ENCODE measurements at regions not wholly inside any gene's neighbourhood (a gene's known extent, or its start where the extent isn't known, plus 50 kb on each side); places are given as distances from the start of the nearest gene placed in this dataset.
"Not testable (repeated sequence)": the region's sequence is repeated elsewhere in the genome, so short reads cannot be mapped to it uniquely, and the experiment has no call there.

GRCh38 chr7:89837515-89837914 lies 316.8 kb upstream of the STEAP1 start:
- DNase-seq (ENCODE audit: extremely low spot score): no peak
- H3K27me3 ChIP-seq: no peaks in the 10 kb centered on the region
- intact Hi-C loops (cut with DNase I): no loop called here

GRCh38 chr7:89839329-89839728 lies 314.9 kb upstream of the STEAP1 start:
- Histone ChIP-seq H3K27ac (replicated peaks in 1 of 4) (no peak overlapping the region), H3K9me3 (no peaks in the 10 kb centered on the region), H3K27me3 (no peaks in the 10 kb centered on the region), H3K4me1 (no peaks in the 10 kb centered on the region), H3K4me3 (no peak overlapping the region), H3K36me3 (no peaks in the 10 kb centered on the region)
- no peak for DNase-seq (ENCODE audit: extremely low spot score)
- intact Hi-C loops (cut with DNase I): no loop called here
- TF ChIP-seq POLR2AphosphoS5 (IDR thresholded peaks at IDR 0.05): no peak
- TF ChIP-seq POLR2A (IDR thresholded peaks at IDR 0.05; ENCODE audit: low read depth): no peak
- TF ChIP-seq CTCF (IDR thresholded peaks at IDR 0.05): no peak
- no peak for TF ChIP-seq EP300 (IDR thresholded peaks at IDR 0.05)
- 60% methylated on average over 3 of the region's 3 CpGs for WGBS

More at GRCh38 chr7:89837515-89837914, 316.8 kb upstream of the STEAP1 start:
- no peak for TF ChIP-seq CTCF (IDR thresholded peaks at IDR 0.05)
- TF ChIP-seq POLR2AphosphoS5 (IDR thresholded peaks at IDR 0.05): no peak
- no peak for TF ChIP-seq POLR2A (IDR thresholded peaks at IDR 0.05; ENCODE audit: low read depth)
- no peak for TF ChIP-seq EP300 (IDR thresholded peaks at IDR 0.05)
- whole genome bisulfite sequencing: 18% methylated on average over 1 of the region's 1 CpG
- no peak overlapping the region for H3K4me3 ChIP-seq
- no peak overlapping the region for H3K27ac ChIP-seq (replicated peaks in 1 of 4)
- no peaks in the 10 kb centered on the region for H3K9me3 ChIP-seq
- H3K36me3 ChIP-seq: no peaks in the 10 kb centered on the region
- no peaks in the 10 kb centered on the region for H3K4me1 ChIP-seq

- 90% methylated on average over 2 of the region's 2 CpGs for WGBS
- DNase-seq (ENCODE audit: extremely low spot score): no peak
- intact Hi-C loops (cut with DNase I): no loop called here
- Histone ChIP-seq H3K27ac (replicated peaks in 1 of 4) (no peak overlapping the region), H3K36me3 (no peaks in the 10 kb centered on the region), H3K4me3 (no peak overlapping the region), H3K9me3 (no peaks in the 10 kb centered on the region), H3K4me1 (no peaks in the 10 kb centered on the region), H3K27me3 (no peaks in the 10 kb centered on the region)
- TF ChIP-seq POLR2AphosphoS5 (IDR thresholded peaks at IDR 0.05) (no peak), POLR2A (IDR thresholded peaks at IDR 0.05; ENCODE audit: low read depth) (no peak), CTCF (IDR thresholded peaks at IDR 0.05) (no peak), EP300 (IDR thresholded peaks at IDR 0.05) (no peak)
Observed at GRCh38 chr7:89845952-89846351, 308.3 kb upstream of the STEAP1 start.

GRCh38 chr7:89849052-89849451 lies 305.2 kb upstream of the STEAP1 start:
- Histone ChIP-seq H3K27me3 (no peaks in the 10 kb centered on the region), H3K36me3 (no peaks in the 10 kb centered on the region), H3K27ac (replicated peaks in 1 of 4) (no peak overlapping the region), H3K9me3 (no peaks in the 10 kb centered on the region), H3K4me1 (no peaks in the 10 kb centered on the region), H3K4me3 (no peak overlapping the region)
- DNase-seq (ENCODE audit: extremely low spot score): no peak
- 50% methylated on average over 4 of the region's 4 CpGs for WGBS
- TF ChIP-seq POLR2A (IDR thresholded peaks at IDR 0.05; ENCODE audit: low read depth) (no peak), CTCF (IDR thresholded peaks at IDR 0.05) (no peak), POLR2AphosphoS5 (IDR thresholded peaks at IDR 0.05) (no peak), EP300 (IDR thresholded peaks at IDR 0.05) (no peak)
- intact Hi-C loops (cut with DNase I): no loop called here

DNA sequence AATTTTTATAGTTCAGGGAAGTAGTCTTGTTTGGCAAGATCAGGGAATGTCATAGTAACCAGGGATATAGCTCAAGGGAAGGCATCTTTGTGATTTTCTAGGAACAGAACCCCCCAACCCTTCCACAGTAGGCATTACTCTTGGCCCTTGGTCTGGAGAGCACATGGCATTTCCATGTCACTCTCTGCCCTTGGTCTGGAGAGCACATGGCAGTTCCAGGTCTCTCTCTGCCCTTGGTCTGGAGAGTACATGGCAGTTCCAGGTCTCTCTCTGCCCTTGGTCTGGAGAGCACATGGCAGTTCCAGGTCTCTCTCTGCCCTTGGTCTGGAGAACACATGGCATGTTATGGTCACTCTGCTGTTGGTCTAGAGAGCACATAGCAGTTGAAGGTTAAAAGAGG lies 297.2 kb upstream of the STEAP1 start:
- DNase-seq (ENCODE audit: extremely low spot score); H3K27me3 ChIP-seq; intact Hi-C loops (cut with DNase I); H3K4me1 ChIP-seq; H3K27ac ChIP-seq (replicated peaks in 1 of 4); H3K36me3 ChIP-seq; H3K4me3 ChIP-seq: not testable (repeated sequence)
- H3K9me3 ChIP-seq: peaks cover 0 to 25% (median 8%) of the 10 kb centered on the region in 4 donors

All from esophagus muscularis mucosa (tissue), 4 donors.